ENCODE measurements at regions not wholly inside any gene's neighbourhood (a gene's known extent, or its start where the extent isn't known, plus 50 kb on each side); places are given as distances from the start of the nearest gene placed in this dataset.
"Not testable (repeated sequence)": the region's sequence is repeated elsewhere in the genome, so short reads cannot be mapped to it uniquely, and the experiment has no call there.

GRCh38 chr5:27439383-27439782 lies 401.0 kb upstream of the CDH9 start:
- not testable (repeated sequence) for TF ChIP-seq POLR2A (IDR thresholded peaks at IDR 0.05); POLR2AphosphoS5 (IDR thresholded peaks at IDR 0.05; ENCODE audit: insufficient read depth in 1 of 2, low read depth in 1 of 2)
